ENCODE measurements at regions not wholly inside any gene's neighbourhood (a gene's known extent, or its start where the extent isn't known, plus 50 kb on each side); places are given as distances from the start of the nearest gene placed in this dataset.

GRCh38 chr9:129549139-129549538 is 71.8 kb downstream of the C9orf50 start:
- Histone ChIP-seq H3K18ac (ENCODE audit: extremely low read depth, low read length) (no peak overlapping the region), H3K36me3 (ENCODE audit: control insufficient read depth in 2 of 4, insufficient read depth in 4 of 4, low read length in 3 of 4) (no peaks in the 10 kb centered on the region), H2AK5ac (ENCODE audit: low read depth, low read length) (no peak overlapping the region), H4K5ac (ENCODE audit: insufficient read length, low read depth, low read length) (no peak overlapping the region), H2BK5ac (ENCODE audit: low read depth, low read length) (no peak overlapping the region; the same call in 1 of the 2 replicates), H3K27ac (ENCODE audit: low read depth, low read length) (no peak overlapping the region), H3K23ac (ENCODE audit: insufficient read length) (no peak overlapping the region), H3K56ac (replicated peaks; ENCODE audit: insufficient read length, low read depth, low read length) (no peak overlapping the region), H3K4me2 (ENCODE audit: insufficient read depth in 1 of 2, low read depth in 2 of 2, low read length in 2 of 2) (peak overlapping the region in 1 of 2 experiments; percentile 78; a peak in 1 of 4 replicates), H2BK20ac (ENCODE audit: low read length) (peak overlapping the region; percentile 7; the same call in 1 of the 2 replicates), H3K79me1 (ENCODE audit: low read depth, low read length) (no peaks in the 10 kb centered on the region), H3K4me3 (ENCODE audit: extremely low read depth in 1 of 4, insufficient read depth in 2 of 4, low read depth in 3 of 4, low read length in 4 of 4) (no peak overlapping the region), H2BK120ac (replicated peaks; ENCODE audit: low read depth, low read length) (no peak overlapping the region), H3K27me3 (replicated peaks in 1 of 4; ENCODE audit: control insufficient read depth in 3 of 4, extremely low read depth in 1 of 4, insufficient read depth in 3 of 4, low read length in 3 of 4) (peaks cover 2 to 29% (median 18%) of the 10 kb centered on the region in 4 experiments), H3K9me3 (ENCODE audit: insufficient read depth in 2 of 2, low read depth in 1 of 2, low read length in 1 of 2) (no peaks in the 10 kb centered on the region), H3K4ac (replicated peaks; ENCODE audit: insufficient read length, low read depth, low read length) (no peak overlapping the region), H3K4me1 (replicated peaks in 1 of 4; ENCODE audit: control insufficient read depth in 3 of 4, insufficient read depth in 4 of 4, low read length in 3 of 4) (peaks cover 0 to 7% (median 3%) of the 10 kb centered on the region in 4 experiments; a peak in 2 of 7 replicates), H4K91ac (replicated peaks; ENCODE audit: insufficient read length, low read length) (no peak overlapping the region), H2BK12ac (ENCODE audit: low read depth, low read length) (peak overlapping the region; percentile 63; the same call in 1 of the 2 replicates), H4K8ac (ENCODE audit: extremely low read depth, insufficient read depth, low read length) (no peak overlapping the region), H3K9ac (replicated peaks in 1 of 4; ENCODE audit: extremely low read depth in 1 of 4, low read depth in 3 of 4, low read length in 3 of 4) (no peak overlapping the region), H3K23me2 (ENCODE audit: low read depth, low read length) (peaks cover 2% of the 10 kb centered on the region; the same call in 1 of the 2 replicates), H3K14ac (ENCODE audit: insufficient read length) (no peak overlapping the region), H2BK15ac (ENCODE audit: low read length) (no peak overlapping the region), H2AFZ (ENCODE audit: low read length) (no peak overlapping the region), H4K20me1 (replicated peaks in 1 of 2; ENCODE audit: control insufficient read depth in 1 of 2, insufficient read depth in 2 of 2, low read length in 2 of 2) (no peaks in the 10 kb centered on the region), H3K79me2 (ENCODE audit: control insufficient read depth in 1 of 2, insufficient read depth in 2 of 2, low read length in 2 of 2) (no peaks in the 10 kb centered on the region)
- POLR2A ChIA-PET (ENCODE audit: partially characterized antibody): interaction anchor here (2.0 to 3.1 kb wide), 3 partner anchors 8 to 44 kb away, joined by 5 to 16 read pairs (median 6); no protein-coding TSS in a partner anchor
- peak in 1 of 2 experiments; percentile 46 for DNase-seq (ENCODE audit: low read depth in 1 of 2, low spot score in 2 of 2)
- no peak for FAIRE-seq
- 77% methylated on average over 7 of the region's 7 CpGs; no CpG with 5 or more reads in 1 of the 2 experiments for WGBS, 2 experiments (ENCODE audit: extremely low coverage in 1 of 2, insufficient coverage in 1 of 2, insufficient read length in 1 of 2, insufficient replicate concordance in 2 of 2, low coverage in 1 of 2, low lambda C conversion rate in 2 of 2, missing lambda C conversion rate in 1 of 2)
- CTCF ChIA-PET (ENCODE audit: partially characterized antibody): interaction anchor here (0.8 to 2.9 kb wide), 8 partner anchors 11 to 418 kb away, joined by 3 to 12 read pairs (median 4); no protein-coding TSS in a partner anchor
- TF ChIP-seq BCL11A (IDR thresholded peaks at IDR 0.05; ENCODE audit: low read depth in 2 of 2, low read length in 2 of 2) (no peak), POLR2AphosphoS5 (IDR thresholded peaks at IDR 0.05; ENCODE audit: low read depth, low read length) (no peak), GABPA (IDR thresholded peaks at IDR 0.05; ENCODE audit: borderline replicate concordance, insufficient read depth, low read length) (no peak), TBP (IDR thresholded peaks at IDR 0.05; ENCODE audit: low read depth, low read length) (no peak), SIN3A (conservative IDR thresholded peaks at IDR 0.05 in 1 of 2, IDR thresholded peaks at IDR 0.05 in 1 of 2; ENCODE audit: low read depth in 1 of 2, low read length in 2 of 2) (0 out of 4 replicates have a peak, but pooled peaks have one; percentile 47 to 49), ATF3 (IDR thresholded peaks at IDR 0.05; ENCODE audit: insufficient read depth, low read depth, low read length) (no peak), KDM1A (IDR thresholded peaks at IDR 0.05; ENCODE audit: borderline replicate concordance, low read length) (no peak), CTBP2 (IDR thresholded peaks at IDR 0.05; ENCODE audit: borderline replicate concordance, insufficient read depth, insufficient read length, low read length) (no peak), RAD21 (IDR thresholded peaks at IDR 0.05 in 1 of 2, conservative IDR thresholded peaks at IDR 0.05 in 1 of 2; ENCODE audit: low read depth in 2 of 2, low read length in 2 of 2) (peak; percentile 23 to 40; a peak in 3 of 4 replicates)
